Hepatocyte (in vitro differentiated cells): ENCODE measurements at regions not wholly inside any gene's neighbourhood (a gene's known extent, or its start where the extent isn't known, plus 50 kb on each side); places are given as distances from the start of the nearest gene placed in this dataset.

Experiments used
- EZH2 ChIP-seq: fragments of 200-600 bp; sonication (generic); IDR thresholded peaks from 2 replicates; pipeline ENCODE4 v1.6.1; 2016; ENCODE audit warnings: antibody characterized with exemption, mild to moderate bottlenecking, borderline replicate concordance
- EZH2phosphoT487 ChIP-seq: fragments of 200-600 bp; sonication (generic); IDR thresholded peaks from one replicate; pipeline ENCODE4 v1.6.1; 2018; ENCODE audit warnings: antibody characterized with exemption, mild to moderate bottlenecking, low read depth, moderate library complexity; ENCODE audit not compliant: unreplicated experiment, severe bottlenecking
- TF ChIP-seq, protein P1 (sequence below): fragments of 200-600 bp; sonication (generic); IDR thresholded peaks from 2 replicates; pipeline ENCODE4 v1.5.1; 2016; ENCODE audit warnings: antibody characterized with exemption, mild to moderate bottlenecking; ENCODE audit not compliant: poor library complexity

DNA sequence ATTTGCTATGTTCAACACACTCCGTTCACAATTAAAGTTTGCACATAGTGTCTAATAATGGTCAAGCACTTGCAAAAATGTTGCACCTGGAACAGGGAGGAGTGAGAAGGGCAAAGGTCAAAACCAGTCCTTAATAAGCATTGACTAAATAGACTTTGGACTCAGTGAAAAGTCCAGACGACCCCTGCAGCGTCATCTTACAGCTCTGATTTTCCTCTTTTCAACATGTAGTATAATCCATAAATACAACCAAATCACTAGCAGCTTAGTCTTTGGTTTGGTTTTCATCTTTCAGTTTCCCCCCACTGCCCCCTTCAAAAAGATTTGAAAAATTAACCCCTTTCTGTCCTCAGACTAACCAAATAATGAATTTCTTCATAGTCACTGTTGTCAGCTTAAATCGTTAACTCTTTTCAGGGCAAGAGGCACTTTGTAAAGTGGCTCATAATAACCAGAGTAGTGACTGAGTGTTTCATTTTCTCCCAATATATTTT is 290.3 kb downstream of the PTPRC start:
- TF ChIP-seq, protein P1, sequence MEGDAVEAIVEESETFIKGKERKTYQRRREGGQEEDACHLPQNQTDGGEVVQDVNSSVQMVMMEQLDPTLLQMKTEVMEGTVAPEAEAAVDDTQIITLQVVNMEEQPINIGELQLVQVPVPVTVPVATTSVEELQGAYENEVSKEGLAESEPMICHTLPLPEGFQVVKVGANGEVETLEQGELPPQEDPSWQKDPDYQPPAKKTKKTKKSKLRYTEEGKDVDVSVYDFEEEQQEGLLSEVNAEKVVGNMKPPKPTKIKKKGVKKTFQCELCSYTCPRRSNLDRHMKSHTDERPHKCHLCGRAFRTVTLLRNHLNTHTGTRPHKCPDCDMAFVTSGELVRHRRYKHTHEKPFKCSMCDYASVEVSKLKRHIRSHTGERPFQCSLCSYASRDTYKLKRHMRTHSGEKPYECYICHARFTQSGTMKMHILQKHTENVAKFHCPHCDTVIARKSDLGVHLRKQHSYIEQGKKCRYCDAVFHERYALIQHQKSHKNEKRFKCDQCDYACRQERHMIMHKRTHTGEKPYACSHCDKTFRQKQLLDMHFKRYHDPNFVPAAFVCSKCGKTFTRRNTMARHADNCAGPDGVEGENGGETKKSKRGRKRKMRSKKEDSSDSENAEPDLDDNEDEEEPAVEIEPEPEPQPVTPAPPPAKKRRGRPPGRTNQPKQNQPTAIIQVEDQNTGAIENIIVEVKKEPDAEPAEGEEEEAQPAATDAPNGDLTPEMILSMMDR, result no peak
- no peak for TF ChIP-seq EZH2phosphoT487
- TF ChIP-seq EZH2, result no peak
